Lung (tissue), 11 donors: ENCODE measurements at regions not wholly inside any gene's neighbourhood (a gene's known extent, or its start where the extent isn't known, plus 50 kb on each side); places are given as distances from the start of the nearest gene placed in this dataset.

ENCODE experiments used
- ATAC-seq: fragments of 200-7000 bp; cut with Tn5 transposase; one replicate; pipeline ENCODE4 v1.9.1; 2020; ENCODE audit warnings: moderate number of reproducible peaks; ENCODE audit not compliant: insufficient read depth, low FRiP score
- DNase-seq, 3 donors: peaks; one replicate each; pipeline ENCODE4 v3.0.0-alpha.2; 2013 to 2017
- H3K27ac ChIP-seq, 2 donors: one replicate each; pipeline ENCODE4 v1.5.1; 2013; ENCODE audit warnings: mild to moderate bottlenecking in 2 of 2, moderate library complexity in 2 of 2, control low read depth in 1 of 2, inconsistent platforms in 1 of 2, low read depth in 1 of 2, low read length in 1 of 2
- H3K27me3 ChIP-seq, 3 donors: one replicate each; pipeline ENCODE4 v1.5.1; 2013; ENCODE audit warnings: low read length in 2 of 3; ENCODE audit not compliant: control insufficient read depth in 3 of 3, insufficient read depth in 3 of 3
- H3K36me3 ChIP-seq, 4 donors: one replicate each; pipeline ENCODE4 v1.5.1; 2013; ENCODE audit warnings: low read length in 4 of 4, mild to moderate bottlenecking in 1 of 4, moderate library complexity in 1 of 4; ENCODE audit not compliant: control insufficient read depth in 4 of 4, insufficient read depth in 4 of 4
- H3K4me1 ChIP-seq, 5 donors: one replicate each; pipeline ENCODE4 v1.5.1; 2013; ENCODE audit warnings: low read length in 5 of 5, mild to moderate bottlenecking in 2 of 5, moderate library complexity in 1 of 5; ENCODE audit not compliant: control insufficient read depth in 5 of 5, insufficient read depth in 5 of 5
- H3K4me3 ChIP-seq: one replicate; pipeline ENCODE4 v1.5.1; 2013; ENCODE audit warnings: mild to moderate bottlenecking, control low read depth, moderate library complexity
- H3K9ac ChIP-seq, 2 donors: one replicate each; pipeline ENCODE4 v1.5.1; 2013; ENCODE audit warnings: low read length in 2 of 2, control low read depth in 1 of 2; ENCODE audit not compliant: insufficient read depth in 1 of 2
- H3K9me3 ChIP-seq, 4 donors: one replicate each; pipeline ENCODE4 v1.5.1; 2013; ENCODE audit warnings: low read length in 3 of 4, mild to moderate bottlenecking in 1 of 4, moderate library complexity in 1 of 4; ENCODE audit not compliant: control insufficient read depth in 4 of 4, insufficient read depth in 3 of 4
- WGBS, 2 donors: extraction: QIAGEN DNeasy Blood & Tissue Kit; methylation state at CpG; one replicate each; pipeline ENCODE4 v1.1.7; 2013; 5-methylcytosine and 5-hydroxymethylcytosine counted together
- TF ChIP-seq, protein P1 (sequence below): IDR thresholded peaks from 2 replicates; pipeline ENCODE4 v1.5.1; 2012; ENCODE audit warnings: mild to moderate bottlenecking; ENCODE audit errors: control extremely low read depth, extremely low read depth
- donor health status: control.
- donor health status: control.
- donor health status: Bipolar disorder and iron deficiency.
- donor health status: healthy.
- donor health status: DM: yes; HTN: yes; CAD: no.

GRCh38 chr2:71846669-71847291 is 300.9 kb downstream of the CYP26B1 start:
- no peaks in the 10 kb centered on the region for H3K36me3 ChIP-seq
- TF ChIP-seq, protein P1, sequence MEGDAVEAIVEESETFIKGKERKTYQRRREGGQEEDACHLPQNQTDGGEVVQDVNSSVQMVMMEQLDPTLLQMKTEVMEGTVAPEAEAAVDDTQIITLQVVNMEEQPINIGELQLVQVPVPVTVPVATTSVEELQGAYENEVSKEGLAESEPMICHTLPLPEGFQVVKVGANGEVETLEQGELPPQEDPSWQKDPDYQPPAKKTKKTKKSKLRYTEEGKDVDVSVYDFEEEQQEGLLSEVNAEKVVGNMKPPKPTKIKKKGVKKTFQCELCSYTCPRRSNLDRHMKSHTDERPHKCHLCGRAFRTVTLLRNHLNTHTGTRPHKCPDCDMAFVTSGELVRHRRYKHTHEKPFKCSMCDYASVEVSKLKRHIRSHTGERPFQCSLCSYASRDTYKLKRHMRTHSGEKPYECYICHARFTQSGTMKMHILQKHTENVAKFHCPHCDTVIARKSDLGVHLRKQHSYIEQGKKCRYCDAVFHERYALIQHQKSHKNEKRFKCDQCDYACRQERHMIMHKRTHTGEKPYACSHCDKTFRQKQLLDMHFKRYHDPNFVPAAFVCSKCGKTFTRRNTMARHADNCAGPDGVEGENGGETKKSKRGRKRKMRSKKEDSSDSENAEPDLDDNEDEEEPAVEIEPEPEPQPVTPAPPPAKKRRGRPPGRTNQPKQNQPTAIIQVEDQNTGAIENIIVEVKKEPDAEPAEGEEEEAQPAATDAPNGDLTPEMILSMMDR: no peak
- no peak for ATAC-seq
- DNase-seq: no peak
- no peaks in the 10 kb centered on the region for H3K9me3 ChIP-seq
- H3K27ac ChIP-seq: no peak overlapping the region
- 76 to 88% methylated on average over 3 of the region's 3 CpGs for WGBS, 2 donors
- peaks cover 0 to 2% (median 0%) of the 10 kb centered on the region in 3 donors for H3K27me3 ChIP-seq
- peaks cover 0 to 23% (median 15%) of the 10 kb centered on the region in 5 donors for H3K4me1 ChIP-seq
- H3K9ac ChIP-seq: no peak overlapping the region
- no peak overlapping the region for H3K4me3 ChIP-seq

- Histone ChIP-seq H3K9ac (no peak overlapping the region), H3K36me3 (no peaks in the 10 kb centered on the region), H3K27me3 (peaks cover 0 to 2% (median 0%) of the 10 kb centered on the region in 3 donors), H3K27ac (no peak overlapping the region), H3K4me1 (peaks cover 0 to 16% (median 8%) of the 10 kb centered on the region in 5 donors), H3K4me3 (no peak overlapping the region), H3K9me3 (no peaks in the 10 kb centered on the region)
- no peak for DNase-seq
- 67 to 92% methylated on average over 2 of the region's 2 CpGs for WGBS, 2 donors
- ATAC-seq: no peak
- TF ChIP-seq, protein P1: no peak
Measured at GRCh38 chr2:71846072-71846471, 301.6 kb downstream of the CYP26B1 start.

DNA sequence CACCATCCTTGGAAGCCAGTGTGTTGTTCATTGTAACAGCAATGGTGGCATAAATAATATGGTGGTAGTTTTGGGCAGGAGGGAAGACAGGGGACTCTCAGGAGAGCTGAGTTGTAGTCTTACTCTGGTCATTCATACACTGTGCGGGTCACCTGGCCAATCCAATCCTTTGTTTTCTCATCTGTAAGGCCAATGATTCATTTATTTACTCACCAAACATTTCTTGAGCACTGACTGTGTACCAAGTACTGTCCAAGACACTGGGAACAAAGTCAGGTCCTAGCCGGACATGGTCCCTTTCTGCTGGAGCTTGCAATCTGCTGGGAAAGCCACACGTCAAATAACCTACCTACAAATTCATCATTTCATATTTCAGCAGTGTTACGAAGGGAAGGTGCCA is 302.7 kb downstream of the CYP26B1 start:
- Histone ChIP-seq H3K4me1 (peaks cover 0 to 5% (median 0%) of the 10 kb centered on the region in 5 donors), H3K36me3 (no peaks in the 10 kb centered on the region), H3K9me3 (no peaks in the 10 kb centered on the region), H3K27ac (no peak overlapping the region), H3K9ac (no peak overlapping the region), H3K27me3 (peaks cover 0 to 2% (median 0%) of the 10 kb centered on the region in 3 donors), H3K4me3 (no peak overlapping the region)
- DNase-seq (no peak), ATAC-seq (no peak)
- TF ChIP-seq, protein P1: no peak
- WGBS, 2 donors: 90 to 91% methylated on average over 4 of the region's 4 CpGs
